Activated gamma-delta T cell treated with Interleukin-2 at 50 U/mL for 16 hours (primary cell): ENCODE measurements at regions not wholly inside any gene's neighbourhood (a gene's known extent, or its start where the extent isn't known, plus 50 kb on each side); places are given as distances from the start of the nearest gene placed in this dataset.

Experiments
- DNase-seq: peaks from one replicate; pipeline ENCODE4 v3.0.0-alpha.2; 2020

DNA sequence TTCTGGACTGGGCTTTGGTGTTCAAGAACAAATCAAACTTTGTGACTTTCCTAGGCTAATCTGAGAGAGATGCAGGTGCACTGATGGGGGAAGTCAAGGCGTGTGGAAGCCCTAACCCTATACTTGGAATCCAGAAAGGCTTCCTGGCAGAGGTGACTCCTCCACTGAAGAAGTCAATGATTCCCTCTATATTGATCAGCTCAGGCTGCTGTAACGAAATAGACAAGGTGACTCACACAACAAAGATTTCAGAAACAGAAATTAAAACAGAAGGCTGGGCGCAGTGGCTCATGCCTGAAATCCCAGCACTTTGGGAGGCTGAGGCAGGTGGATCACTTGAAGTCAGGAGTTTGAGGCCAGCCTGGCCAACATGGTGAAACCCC, 69.6 kb upstream of the GGTA1 start:
- no peak for DNase-seq

DNA sequence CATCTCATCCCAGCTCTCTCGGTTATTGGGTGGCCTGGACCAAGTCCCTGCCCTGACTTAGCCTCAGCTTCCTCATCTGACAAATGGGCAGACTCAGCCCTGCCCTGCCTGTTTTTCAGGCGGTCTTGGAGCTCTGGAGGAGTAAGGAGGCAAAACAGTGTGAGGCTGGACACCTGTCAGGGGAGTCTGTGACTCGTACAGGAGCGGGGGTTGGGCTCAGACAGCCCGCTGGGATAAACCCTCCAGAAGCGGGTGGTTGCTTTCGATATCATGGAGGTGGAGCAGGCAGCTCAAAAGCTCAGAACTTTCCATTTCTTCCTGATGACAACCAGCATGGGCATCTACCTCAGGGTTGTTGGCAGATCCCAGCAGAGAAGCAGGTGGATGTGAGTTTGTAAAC, 72.9 kb upstream of the GGTA1 start:
- no peak for DNase-seq

DNA sequence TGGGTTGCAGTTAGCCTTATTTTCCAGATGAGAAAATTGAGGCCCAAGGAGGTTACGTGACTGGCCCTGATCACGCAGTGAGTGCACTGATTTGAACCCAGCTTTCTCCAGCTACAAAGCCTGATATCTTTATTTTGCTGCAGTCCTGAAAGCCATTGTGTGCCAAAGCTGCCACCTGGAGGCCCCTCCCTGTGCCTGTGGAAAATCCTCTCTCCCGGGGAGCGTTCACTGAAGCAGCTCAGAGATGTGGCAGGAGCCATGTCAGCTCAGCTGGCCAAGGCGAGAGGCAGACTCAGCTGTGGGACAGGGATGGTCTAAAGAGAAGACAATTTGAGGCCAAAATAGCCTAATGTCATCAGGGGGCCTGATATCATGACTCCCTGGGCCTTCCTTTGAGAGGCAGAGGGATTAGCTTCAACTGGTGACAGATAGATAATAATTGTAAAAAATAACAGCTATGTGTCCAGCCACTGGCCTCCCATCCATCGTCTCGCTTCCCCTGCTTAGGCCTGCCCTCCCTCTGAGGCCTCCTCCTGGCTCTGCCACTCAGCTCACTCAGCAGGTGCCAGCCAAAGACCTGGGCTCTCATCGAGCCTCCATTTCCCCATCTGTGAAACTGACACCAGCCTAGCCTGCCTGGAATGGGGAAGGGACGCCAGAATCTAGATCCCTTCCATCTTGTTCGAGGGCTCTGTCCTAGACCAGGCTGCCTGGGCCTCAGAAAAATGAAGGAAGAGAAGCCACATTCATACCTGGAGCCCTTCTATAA, 74.3 kb upstream of the GGTA1 start:
- no peak for DNase-seq

DNA sequence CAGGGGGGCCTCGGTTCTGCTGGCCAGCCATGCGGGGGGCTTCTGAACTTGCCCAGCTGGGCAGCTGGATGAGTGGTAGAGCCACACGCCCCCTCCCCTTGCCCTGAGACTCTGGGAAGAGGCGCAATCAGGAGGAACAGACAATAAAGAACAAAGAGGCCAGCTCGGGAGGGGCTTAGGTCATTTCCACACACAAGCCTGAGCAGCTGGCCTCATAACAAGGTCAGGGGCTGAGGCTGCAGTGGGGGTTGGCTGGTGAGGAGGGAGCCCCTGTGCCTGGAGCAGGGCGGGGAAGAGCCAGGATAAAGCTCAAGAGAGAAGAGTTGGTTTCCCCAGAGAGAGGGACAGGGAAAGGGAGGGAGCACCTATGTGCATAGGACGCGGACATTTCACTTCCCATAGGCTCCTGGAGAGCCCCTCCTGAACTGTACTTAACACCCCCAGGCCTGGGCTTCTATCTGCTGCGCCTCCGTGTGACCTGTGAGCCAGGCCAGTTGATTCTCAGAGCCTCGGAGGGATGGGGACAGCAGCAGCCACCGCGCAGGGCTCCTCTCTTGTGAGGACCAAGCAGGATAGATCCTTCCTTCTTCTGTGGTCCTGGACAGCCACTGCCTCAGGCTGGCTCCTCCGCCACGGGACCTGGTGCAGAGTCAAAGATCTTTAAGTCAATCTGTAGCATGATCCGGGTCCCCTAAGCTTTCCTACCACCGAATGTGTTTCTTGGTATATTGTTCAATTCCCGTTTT, 75.3 kb upstream of the GGTA1 start:
- DNase-seq: no peak

DNA sequence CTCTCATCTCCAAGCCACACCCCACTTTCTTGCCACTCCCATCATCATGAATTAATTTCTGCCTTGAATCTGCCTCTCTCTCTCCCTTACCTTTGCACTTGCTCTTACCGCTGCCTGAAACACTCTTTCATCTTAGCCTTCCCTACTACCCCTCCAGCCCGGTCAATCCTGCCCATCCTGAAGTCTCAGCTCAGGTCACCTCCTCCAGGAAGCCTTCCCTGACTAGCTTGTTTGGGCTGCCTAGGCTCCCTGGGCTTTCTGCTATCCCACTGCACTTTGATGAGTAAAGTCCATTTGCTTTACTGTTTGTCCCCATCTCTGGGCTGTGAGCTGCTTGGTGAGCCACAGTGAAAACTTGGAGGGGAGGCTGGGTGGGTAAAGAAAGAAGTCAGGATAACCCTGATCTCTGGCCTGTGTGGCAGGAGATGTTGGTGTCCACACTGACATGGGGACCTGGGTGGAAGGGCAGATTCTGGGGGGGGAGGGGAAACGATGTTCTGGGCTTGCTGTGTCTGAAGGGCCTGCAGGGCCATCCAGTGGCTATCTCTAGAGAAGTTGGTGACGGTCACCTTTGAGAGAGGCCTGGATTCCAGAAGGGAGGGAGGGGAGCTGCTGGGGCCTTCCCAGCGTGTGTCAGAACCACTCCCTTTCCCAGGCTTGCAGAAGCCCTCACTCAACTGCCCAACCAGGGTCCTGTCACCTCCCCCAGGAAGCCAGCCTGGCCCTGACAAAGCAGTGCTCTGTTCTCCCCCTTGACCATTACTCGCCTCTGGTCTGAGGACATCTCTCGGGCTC, 75.0 kb upstream of the DAB2IP start:
- no peak for DNase-seq

DNA sequence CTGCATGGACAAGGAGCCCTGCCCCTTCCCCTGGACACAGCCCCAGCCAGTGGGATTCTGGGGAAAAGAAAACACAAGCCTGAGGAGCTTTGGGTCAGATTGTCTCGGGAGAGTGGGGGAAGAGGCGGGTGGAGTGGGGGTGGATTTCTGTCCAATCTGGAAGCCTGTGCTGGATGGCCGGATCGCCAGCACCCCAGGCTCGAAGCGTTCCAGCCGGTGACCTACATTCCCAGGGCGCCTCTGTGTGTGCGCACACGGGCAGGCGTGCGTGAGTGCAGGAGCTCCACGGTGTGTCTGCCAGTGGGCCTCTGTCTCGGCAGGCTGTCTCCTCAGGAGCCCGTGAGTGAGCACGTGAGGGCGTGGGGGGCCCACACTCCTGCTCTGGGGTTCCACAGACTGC, 74.3 kb upstream of the DAB2IP start:
- no peak for DNase-seq

DNA sequence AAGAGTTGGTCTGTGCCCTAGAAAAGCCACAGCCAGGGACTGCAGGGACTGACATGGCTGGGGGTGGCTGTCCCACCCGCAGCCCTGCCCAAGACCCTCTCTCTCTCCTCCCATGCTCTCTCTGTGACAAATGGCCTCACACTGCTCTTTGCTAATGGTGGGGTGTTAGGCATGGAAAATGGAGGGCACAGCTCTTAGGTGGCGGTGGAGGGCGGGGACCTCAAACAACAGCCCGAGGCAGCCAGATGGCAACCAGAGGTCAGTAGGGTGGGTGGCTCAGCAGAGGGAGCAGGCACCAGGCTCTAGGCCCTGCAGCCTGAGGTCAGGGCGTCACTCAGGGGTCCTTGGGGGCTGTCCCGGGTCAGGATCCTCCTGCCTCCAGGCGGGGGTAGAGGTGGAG, 73.9 kb upstream of the DAB2IP start:
- no peak for DNase-seq

DNA sequence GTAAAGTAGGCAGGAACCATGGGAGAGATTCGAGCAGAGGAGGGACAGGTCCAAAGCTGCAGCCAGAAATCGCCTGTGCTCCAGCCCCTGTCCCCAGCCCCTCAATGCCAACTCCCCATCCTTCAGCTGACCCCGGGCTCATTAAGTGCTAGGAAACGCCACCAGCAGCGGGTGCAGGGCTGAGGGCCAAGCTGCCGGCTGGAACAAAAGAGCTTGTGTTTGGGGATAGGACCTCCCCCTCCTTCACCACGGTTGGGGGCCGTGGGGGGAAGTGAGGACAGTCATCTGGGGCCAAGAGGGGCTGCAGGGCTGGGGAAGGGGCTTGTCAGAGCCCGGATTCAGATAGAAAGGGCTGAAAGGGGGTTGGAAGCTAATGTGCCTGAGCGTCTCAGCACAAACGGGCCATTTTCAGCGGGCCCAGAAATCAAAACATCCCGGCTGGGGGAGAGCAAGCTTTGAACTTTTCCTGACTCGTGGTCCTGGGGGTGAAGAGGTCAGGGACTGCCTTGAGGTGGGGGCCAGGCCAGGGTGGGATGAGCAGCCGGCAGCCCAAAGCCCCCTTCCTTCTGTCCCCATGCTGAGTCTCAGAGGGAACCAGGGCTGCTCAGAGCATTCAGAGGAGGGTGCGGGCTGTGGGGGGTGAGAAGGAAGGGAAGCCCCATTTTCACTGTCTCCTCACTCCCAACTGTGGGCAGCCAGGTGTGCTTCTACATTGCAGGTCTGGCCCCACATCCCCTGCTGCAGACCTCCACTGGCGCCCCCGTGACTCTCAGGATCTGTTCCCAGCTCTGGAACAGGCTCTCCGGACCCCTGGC, 69.4 kb upstream of the DAB2IP start:
- no peak for DNase-seq

DNA sequence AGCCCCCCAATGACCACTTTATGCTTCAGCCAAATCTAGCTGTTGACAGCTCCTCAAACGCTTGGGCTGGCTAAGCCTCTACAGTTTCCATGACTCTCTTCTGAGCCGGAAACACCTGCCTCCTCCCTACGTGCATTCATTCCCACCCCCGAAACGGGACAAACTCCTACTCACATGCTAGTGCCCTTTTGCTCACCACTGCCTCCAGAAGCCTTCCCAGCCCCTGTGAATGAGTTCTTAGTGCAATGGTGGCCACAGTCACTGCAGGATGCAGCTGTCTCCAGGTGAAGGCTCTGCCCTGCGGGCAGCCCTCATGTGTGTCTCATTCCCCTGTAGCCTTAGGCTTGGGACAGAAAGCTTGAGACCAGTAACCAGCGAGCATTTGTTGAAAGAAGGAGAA, 68.8 kb upstream of the DAB2IP start:
- DNase-seq: no peak

DNA sequence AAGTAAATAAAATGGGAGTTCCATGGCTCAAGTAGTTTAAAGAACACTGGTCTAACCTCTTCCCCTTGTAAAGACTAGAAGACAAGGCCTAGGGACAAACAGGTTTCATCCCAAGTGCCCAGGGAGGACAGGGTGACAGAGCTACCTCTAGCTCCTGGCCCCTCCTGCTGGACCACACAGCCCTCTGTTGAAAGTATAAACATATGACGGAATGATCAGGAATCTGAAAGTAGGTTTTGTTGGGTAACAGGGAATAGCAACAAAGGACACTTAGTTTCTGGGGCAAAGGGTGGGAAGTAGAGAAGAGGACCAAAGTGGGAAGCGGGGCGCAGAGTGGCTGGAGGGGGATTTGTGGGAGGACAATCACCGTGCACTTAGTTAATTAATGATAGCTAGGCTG, 67.0 kb upstream of the DAB2IP start:
- no peak for DNase-seq

DNA sequence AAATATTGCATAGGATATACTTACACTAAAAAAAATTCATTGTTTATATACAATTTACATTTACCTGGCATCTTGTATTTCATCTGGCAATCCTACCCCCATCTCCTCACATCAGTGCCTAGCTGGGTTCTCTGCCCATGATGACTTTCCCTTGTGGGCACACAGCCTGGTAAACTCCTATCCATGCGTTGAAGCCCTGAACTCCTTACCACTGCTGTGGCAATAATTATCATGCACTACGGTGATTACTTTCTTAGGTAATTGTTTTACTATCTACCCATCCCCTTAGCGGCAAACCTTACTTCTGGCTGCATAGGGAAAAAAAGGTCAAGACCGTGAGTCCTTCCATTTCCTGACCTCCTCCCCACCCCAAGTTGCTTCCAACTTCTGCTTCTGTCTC, 63.6 kb upstream of the DAB2IP start:
- no peak for DNase-seq

DNA sequence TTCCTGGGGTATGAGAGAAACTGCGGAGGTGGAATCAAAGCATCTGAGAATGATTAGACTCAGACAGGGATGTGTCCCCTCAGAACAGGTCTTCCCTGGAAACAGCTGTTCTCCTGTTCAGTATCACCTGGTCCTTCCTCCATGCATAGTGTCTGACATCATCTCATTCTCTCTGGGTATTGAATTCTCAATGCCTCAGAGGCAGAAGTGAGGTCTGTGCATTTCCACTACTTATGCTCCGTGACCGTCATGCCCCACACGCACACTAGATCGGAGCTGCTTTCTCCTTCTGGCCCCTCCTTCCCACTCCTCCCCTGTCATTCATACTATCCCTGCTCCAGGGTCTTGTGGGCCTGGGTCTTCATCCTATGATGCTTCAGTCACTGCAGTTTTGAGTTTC, 61.4 kb upstream of the DAB2IP start:
- DNase-seq: no peak

DNA sequence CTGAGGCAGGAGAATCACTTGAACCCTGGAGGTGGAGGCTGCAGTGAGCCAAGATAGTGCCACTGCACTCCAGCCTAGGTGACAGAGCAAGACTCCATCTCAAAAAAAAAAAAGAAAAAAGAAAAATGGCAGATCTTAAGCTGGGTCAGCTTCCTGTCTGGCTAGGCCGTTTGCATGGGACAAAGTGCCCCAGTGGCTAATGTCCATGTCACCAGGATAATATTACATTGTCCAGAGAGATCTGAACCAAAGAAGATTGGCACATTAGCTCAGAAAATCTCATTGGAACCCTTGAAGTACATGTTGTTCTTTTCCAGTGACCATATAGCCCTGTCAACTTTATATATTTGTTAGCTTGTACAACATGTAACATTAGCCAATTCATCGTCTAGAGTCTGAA, 59.2 kb upstream of the DAB2IP start:
- no peak for DNase-seq

DNA sequence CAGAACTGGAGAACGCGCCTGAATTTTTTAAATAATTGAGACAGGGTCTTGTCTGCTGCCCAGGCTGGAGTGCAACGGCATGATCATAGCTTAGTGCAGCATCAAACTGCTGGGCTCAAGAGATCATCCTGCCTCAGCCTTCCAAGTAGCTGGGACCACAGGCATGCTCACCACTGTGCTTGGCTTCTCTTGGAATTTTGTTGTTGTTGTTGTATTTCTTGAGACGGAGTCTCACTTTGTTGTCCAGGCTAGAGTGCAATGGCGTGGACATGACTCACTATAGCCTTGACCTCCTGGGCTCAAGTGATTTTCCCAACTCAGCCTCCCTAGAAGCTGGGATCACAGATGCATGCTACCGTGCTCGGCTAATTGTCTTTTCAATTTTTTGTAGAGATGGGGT, 58.4 kb upstream of the DAB2IP start:
- no peak for DNase-seq

DNA sequence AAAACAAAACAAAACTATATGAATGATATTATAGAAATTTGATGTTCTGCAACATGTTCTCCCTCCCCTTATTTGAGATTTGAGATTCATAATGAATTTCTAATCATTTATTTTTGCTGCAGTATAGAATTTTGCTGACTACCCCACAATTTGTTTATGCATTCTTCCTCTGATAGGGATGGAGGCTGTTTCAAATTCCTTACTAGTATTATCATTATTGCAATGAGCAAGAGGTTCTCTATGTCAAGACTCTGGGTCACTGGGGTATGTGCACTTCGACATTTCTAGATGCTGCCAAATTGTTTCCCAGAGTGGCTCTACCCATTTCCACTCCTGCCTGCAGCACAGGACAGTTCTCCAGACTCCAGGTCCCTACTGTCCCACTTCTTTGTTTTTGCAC, 54.9 kb upstream of the DAB2IP start:
- DNase-seq: no peak

DNA sequence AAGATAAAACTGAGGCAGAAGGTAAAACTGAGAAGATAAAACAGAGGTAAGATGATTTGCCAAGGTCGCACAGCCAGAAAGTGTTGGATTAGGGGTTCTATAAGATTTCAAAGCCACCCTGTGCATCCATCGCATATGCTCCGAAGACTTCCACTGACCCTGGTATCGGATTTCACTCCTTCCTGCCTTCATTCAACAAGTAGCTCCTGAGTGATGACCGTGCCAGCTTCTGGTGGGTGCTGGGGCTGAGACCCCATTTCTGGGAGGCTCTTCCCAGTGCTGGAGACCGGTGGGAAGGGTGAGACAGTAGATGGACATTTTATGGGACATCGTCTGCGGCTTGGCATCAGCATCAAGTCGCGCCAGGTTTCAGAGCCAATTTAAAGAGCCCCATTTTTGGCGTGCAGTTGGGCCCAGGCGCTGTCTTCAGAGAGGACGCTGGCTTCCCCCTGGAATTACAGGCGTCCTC, 53.7 kb upstream of the DAB2IP start:
- DNase-seq: no peak

DNA sequence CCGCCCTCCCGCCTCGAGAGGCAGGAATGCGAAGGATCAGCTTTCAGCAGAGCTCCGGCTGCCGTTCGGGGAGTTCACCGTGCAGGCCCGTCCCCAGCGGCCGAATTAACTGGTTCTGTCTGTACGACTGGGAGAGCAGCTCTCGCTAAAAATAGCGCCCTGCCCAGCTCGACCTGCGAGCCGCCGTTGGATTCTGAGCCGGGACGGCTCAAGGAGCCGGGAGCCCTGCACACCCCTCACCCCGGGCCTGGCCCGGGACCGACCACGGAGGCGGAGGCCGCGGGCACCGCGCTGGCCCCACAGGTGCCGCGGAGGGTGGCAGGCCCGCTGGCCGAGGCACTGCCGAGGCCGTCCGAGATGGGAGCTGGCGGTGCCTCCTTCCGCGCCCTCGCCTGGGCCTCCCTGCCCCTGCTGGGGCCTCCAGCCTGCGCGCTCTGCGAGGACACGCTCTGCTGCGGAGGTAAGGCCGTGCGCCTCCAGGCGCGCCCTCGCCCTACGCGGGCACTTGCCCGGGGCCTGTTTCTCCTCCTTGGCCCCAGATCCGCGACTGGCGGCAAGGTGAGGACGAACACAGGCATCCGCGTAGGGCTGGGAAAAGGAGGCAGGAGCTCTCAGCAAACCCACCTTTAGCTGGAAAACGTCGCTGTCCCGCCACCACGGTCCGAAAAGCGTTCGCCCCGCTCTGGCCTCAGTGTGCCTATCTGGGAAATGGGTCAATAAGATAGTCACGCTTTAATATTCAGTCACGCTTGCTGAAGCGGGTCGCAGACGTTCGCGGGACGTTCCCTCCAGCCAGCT, 53.1 kb upstream of the DAB2IP start:
- no peak for DNase-seq

DNA sequence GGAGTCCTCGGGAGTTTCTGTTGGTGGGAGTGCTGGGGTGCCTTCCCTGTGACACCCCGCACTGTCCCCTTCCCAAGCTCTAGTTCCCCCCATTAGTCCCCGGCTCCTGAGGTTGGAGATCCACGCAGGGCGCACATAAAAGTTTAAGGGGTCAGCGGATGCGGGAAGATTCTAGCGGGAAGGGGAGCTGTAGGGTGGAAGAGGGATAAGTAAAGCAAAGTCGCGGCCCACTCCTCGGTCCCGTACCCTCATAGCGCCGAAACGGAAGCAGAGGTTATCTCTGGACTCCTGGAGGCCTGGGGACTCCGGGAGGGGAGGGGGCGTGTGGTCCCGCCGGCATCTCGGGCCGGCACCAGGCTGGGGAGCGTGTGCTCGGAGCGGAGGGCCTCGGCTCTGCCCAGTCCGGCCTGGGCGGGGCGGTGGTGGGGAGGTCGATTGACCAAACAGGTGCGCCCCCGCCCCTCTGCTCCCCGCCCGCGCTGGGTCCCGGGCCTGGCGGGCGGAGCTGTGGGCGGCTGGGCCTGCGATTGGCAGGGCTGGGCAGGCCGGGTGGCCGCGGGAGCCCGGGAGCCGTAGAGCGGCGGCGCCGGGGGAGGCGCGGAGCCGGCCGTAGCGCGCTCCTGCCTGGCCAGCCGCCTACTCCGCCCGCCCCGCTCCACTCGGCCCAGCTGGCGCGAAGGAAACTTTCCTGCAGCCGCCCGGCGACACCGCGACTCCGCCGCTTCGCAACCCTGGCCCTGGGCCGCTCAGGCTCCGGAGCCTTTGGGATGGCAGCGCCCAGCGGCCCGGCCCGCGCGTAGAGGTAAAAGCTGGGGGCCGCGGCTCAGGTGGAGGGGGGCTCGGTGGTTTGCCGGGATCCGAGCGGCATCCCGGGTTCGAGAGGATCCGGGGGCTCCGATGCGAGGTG, 52.2 kb upstream of the DAB2IP start:
- DNase-seq: no peak

DNA sequence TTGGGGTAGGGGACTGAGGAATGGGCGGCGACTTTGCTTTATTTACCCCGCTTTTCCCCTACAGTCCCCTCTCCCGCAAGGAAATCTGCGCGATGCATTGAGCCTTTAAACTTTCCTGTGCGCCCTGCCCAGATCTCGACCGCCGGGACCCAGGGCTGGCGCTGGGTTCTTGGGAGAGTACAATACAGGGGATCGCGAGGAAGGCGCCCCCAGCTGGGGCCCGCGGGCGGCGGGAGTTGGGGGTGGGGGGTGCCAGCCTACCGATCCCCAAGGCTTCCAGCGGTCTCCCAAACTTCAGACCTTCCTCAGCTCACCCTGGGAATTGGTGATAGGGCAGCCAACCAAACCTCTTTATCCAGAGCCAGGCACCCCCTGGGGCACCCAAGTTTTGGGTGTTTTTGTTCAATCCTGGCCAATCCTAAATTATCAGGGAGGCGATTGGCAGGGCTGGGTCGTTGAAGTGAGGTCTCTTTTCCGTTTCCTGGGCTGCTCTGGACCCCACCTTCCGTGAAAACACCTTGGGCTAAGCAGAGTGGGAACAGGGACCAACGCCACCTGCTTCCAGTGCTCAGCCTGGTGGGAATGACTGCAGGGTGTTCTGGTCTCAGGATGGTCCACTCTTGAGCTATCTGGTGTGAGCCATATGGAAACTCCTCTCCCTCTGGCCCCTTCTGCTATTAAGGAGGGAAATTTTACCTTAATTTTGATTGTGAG, 51.4 kb upstream of the DAB2IP start:
- no peak for DNase-seq

DNA sequence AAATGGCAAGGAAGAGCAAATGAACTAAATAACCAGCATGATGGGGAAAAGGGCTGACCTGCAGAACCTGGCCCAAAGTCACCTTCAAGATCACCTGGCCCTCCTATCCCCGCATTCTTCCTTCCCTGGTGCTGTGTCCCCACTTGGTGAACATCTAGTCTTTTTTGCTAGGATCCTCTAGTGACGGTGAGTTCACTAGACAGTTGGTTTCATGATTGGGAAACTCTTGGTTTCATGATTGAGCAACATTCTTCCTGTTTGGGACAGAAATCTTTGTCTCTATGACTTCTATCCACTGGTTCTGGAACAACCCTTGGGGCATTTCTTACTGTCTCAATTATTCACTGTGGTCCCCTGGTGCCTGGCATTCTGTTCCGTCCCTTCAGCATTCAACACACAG, 50.2 kb upstream of the DAB2IP start:
- no peak for DNase-seq
